ENCODE measurements at regions not wholly inside any gene's neighbourhood (a gene's known extent, or its start where the extent isn't known, plus 50 kb on each side); places are given as distances from the start of the nearest gene placed in this dataset.

DNA sequence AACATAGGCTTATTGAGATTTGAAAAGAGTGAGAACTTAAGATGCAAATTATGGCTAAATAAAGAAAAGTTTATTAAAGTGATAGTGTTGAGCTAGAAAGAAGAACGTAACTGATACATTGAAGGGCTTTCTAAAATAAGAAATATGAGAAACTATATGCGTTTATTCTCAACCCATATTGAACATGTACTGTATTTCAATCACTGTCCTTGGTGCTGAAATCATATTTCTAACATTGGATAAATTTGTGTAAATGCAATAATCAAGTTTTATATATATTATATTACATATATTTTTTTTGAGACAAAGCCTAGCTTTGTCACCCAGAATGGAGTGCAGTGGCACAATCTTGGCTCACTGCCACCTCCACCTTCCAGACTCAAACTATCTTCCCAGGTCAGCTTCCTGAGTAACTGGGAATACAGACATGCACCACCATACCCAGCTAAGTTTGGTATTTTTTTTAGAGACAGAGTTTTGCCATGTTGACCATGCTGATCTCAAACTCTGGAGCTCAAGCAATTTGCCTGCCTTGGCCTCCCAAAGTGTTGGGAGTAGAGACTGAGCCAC is 1065.8 kb downstream of the REEP3 start:
- no peak overlapping the region for H3K27ac ChIP-seq (ENCODE audit: low read length)
- no peaks in the 10 kb centered on the region for H3K27me3 ChIP-seq (ENCODE audit: control insufficient read depth, insufficient read depth, low read length)
- no peaks in the 10 kb centered on the region for H3K27me3 Mint-ChIP-seq (ENCODE audit: low read depth in 2 of 2)
- TF ChIP-seq, protein P1, sequence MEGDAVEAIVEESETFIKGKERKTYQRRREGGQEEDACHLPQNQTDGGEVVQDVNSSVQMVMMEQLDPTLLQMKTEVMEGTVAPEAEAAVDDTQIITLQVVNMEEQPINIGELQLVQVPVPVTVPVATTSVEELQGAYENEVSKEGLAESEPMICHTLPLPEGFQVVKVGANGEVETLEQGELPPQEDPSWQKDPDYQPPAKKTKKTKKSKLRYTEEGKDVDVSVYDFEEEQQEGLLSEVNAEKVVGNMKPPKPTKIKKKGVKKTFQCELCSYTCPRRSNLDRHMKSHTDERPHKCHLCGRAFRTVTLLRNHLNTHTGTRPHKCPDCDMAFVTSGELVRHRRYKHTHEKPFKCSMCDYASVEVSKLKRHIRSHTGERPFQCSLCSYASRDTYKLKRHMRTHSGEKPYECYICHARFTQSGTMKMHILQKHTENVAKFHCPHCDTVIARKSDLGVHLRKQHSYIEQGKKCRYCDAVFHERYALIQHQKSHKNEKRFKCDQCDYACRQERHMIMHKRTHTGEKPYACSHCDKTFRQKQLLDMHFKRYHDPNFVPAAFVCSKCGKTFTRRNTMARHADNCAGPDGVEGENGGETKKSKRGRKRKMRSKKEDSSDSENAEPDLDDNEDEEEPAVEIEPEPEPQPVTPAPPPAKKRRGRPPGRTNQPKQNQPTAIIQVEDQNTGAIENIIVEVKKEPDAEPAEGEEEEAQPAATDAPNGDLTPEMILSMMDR (IDR thresholded peaks at IDR 0.05): no peak
- H3K27ac Mint-ChIP-seq: no peak overlapping the region
- H3K36me3 ChIP-seq (ENCODE audit: control insufficient read depth, insufficient read depth, low read length): no peaks in the 10 kb centered on the region
- no CpG with 5 or more reads among the region's 2 CpGs for WGBS (ENCODE audit: insufficient coverage)
- H3K4me3 Mint-ChIP-seq: no peak overlapping the region
- H3K9me3 ChIP-seq (ENCODE audit: control insufficient read depth, insufficient read depth, low read length): peaks cover 2% of the 10 kb centered on the region
- ATAC-seq (no peak), DNase-seq (no peak)
- H3K4me1 ChIP-seq (ENCODE audit: control insufficient read depth, insufficient read depth, low read length): no peaks in the 10 kb centered on the region
- intact Hi-C loops (cut with micrococcal nuclease): no loop called here
- H3K4me1 Mint-ChIP-seq: no peaks in the 10 kb centered on the region
- peaks cover 18 to 21% of the 10 kb centered on the region in 2 donors for H3K9me3 Mint-ChIP-seq
- H3K4me3 ChIP-seq (ENCODE audit: low read length): no peak overlapping the region
- H3K36me3 Mint-ChIP-seq: peaks cover 6% of the 10 kb centered on the region

DNA sequence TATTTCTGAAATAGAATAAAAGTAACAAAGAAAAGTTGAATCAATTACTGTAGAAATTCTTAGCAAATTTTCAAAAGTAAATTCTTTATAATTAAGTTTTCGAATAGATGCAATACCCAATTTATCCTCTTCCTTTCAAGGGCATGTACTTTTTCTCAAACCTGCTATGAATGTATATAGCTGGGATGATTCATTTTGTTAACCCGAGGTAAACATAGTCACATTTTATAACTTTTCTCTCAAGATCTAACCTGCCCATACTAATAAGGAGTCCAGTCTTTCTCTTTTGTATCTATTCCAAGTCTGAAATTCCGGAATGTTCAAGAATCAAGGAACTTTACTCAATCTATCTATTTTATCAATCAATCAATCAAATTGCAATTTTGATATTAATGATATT is 1072.9 kb downstream of the REEP3 start:
- Histone ChIP-seq H3K4me3 (ENCODE audit: low read length) (no peak overlapping the region), H3K4me1 (ENCODE audit: control insufficient read depth, insufficient read depth, low read length) (no peaks in the 10 kb centered on the region), H3K9me3 (ENCODE audit: control insufficient read depth, insufficient read depth, low read length) (no peaks in the 10 kb centered on the region), H3K27me3 (ENCODE audit: control insufficient read depth, insufficient read depth, low read length) (no peaks in the 10 kb centered on the region), H3K36me3 (ENCODE audit: control insufficient read depth, insufficient read depth, low read length) (no peaks in the 10 kb centered on the region), H3K27ac (ENCODE audit: low read length) (no peak overlapping the region)
- Mint-ChIP-seq H3K4me3 (no peak overlapping the region), H3K27me3 (ENCODE audit: low read depth in 2 of 2) (no peaks in the 10 kb centered on the region), H3K36me3 (no peaks in the 10 kb centered on the region), H3K4me1 (no peaks in the 10 kb centered on the region), H3K9me3 (peaks cover 13 to 21% of the 10 kb centered on the region in 2 donors), H3K27ac (no peak overlapping the region)
- 100% methylated on average over 1 of the region's 3 CpGs for WGBS (ENCODE audit: insufficient coverage)
- ATAC-seq (no peak), DNase-seq (no peak)
- TF ChIP-seq, protein P1 (IDR thresholded peaks at IDR 0.05): no peak
- intact Hi-C loops (cut with micrococcal nuclease): no loop called here

DNA sequence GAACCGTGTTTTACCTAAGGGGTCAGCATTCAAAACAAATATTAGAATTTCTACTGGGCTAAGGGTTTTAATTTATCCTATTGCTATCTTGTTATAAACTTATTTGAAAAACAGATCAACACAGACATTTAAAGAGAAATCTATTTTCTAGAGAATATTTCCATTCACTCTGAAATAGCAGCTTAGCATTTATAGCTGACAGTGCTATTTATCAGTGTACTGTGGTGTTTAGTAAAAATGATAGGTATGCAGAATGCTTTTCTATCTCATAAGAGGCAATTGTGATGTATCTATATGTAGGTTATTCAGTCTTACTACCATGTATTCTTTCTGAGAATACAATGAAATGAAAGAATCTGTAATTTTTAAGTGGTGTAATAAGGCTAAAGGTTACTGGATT is 1077.4 kb downstream of the REEP3 start:
- no peaks in the 10 kb centered on the region for H3K36me3 Mint-ChIP-seq
- no peaks in the 10 kb centered on the region for H3K36me3 ChIP-seq (ENCODE audit: control insufficient read depth, insufficient read depth, low read length)
- no peaks in the 10 kb centered on the region for H3K4me1 Mint-ChIP-seq
- DNase-seq: no peak
- no peaks in the 10 kb centered on the region for H3K27me3 ChIP-seq (ENCODE audit: control insufficient read depth, insufficient read depth, low read length)
- no peak overlapping the region for H3K27ac Mint-ChIP-seq
- intact Hi-C loops (cut with micrococcal nuclease): no loop called here
- TF ChIP-seq, protein P1 (IDR thresholded peaks at IDR 0.05): no peak
- no peaks in the 10 kb centered on the region for H3K4me1 ChIP-seq (ENCODE audit: control insufficient read depth, insufficient read depth, low read length)
- H3K4me3 ChIP-seq (ENCODE audit: low read length): no peak overlapping the region
- peaks cover 3% of the 10 kb centered on the region for H3K9me3 ChIP-seq (ENCODE audit: control insufficient read depth, insufficient read depth, low read length)
- no peaks in the 10 kb centered on the region for H3K27me3 Mint-ChIP-seq (ENCODE audit: low read depth in 2 of 2)
- no peak for ATAC-seq
- peaks cover 5 to 15% of the 10 kb centered on the region in 2 donors for H3K9me3 Mint-ChIP-seq
- WGBS (ENCODE audit: insufficient coverage): no CpG with 5 or more reads among the region's 1 CpG
- no peak overlapping the region for H3K4me3 Mint-ChIP-seq
- no peak overlapping the region for H3K27ac ChIP-seq (ENCODE audit: low read length)

DNA sequence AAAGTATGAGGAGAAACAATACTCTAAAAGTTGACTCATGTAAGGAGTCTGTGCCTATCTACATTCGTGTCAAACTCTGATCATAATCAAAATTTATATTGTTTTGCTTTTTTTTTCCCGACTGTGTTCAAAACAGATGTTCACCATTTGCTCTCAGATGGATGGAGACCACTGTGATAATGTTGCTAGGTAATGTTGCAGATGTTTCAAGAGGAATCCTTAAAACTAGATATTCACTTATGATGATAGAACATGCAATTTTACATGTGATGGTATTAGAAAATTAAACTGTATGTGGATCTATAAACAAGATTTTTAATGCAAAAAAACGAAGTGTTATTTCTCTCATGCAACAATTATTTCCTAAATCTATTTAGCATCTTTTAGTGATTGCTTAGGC is 1080.1 kb downstream of the REEP3 start:
- H3K4me3 Mint-ChIP-seq: no peak overlapping the region
- no peaks in the 10 kb centered on the region for H3K27me3 Mint-ChIP-seq (ENCODE audit: low read depth in 2 of 2)
- no peaks in the 10 kb centered on the region for H3K4me1 ChIP-seq (ENCODE audit: control insufficient read depth, insufficient read depth, low read length)
- intact Hi-C loops (cut with micrococcal nuclease): no loop called here
- H3K36me3 ChIP-seq (ENCODE audit: control insufficient read depth, insufficient read depth, low read length): no peaks in the 10 kb centered on the region
- no peak overlapping the region for H3K27ac ChIP-seq (ENCODE audit: low read length)
- H3K4me3 ChIP-seq (ENCODE audit: low read length): no peak overlapping the region
- no peaks in the 10 kb centered on the region for H3K27me3 ChIP-seq (ENCODE audit: control insufficient read depth, insufficient read depth, low read length)
- no peak overlapping the region for H3K27ac Mint-ChIP-seq
- peaks cover 3% of the 10 kb centered on the region for H3K9me3 ChIP-seq (ENCODE audit: control insufficient read depth, insufficient read depth, low read length)
- DNase-seq (no peak), ATAC-seq (no peak)
- H3K9me3 Mint-ChIP-seq: peaks cover 5 to 19% of the 10 kb centered on the region in 2 donors
- H3K36me3 Mint-ChIP-seq: no peaks in the 10 kb centered on the region
- no peaks in the 10 kb centered on the region for H3K4me1 Mint-ChIP-seq
- TF ChIP-seq, protein P1 (IDR thresholded peaks at IDR 0.05): no peak
- 70% methylated on average over 2 of the region's 3 CpGs for WGBS (ENCODE audit: insufficient coverage)

Measured in natural killer cell (primary cell).